HG03108 (cell line): ENCODE measurements at regions not wholly inside any gene's neighbourhood (a gene's known extent, or its start where the extent isn't known, plus 50 kb on each side); places are given as distances from the start of the nearest gene placed in this dataset.

ENCODE experiments used
- ATAC-seq: cut with Tn5 transposase; IDR thresholded peaks from one replicate; pipeline ENCODE4 v1.9.1; 2021; ENCODE audit warnings: moderate library complexity; ENCODE audit not compliant: unreplicated experiment

GRCh38 chr3:70580021-70580420 lies 267.6 kb upstream of the MDFIC2 start:
- no peak for ATAC-seq

GRCh38 chr3:70571696-70572095 lies 259.3 kb upstream of the MDFIC2 start:
- ATAC-seq = no peak

- ATAC-seq = no peak
These were observed 258.1 kb upstream of the MDFIC2 start for GRCh38 chr3:70570584-70570983.

GRCh38 chr3:70568626-70569025 lies 256.2 kb upstream of the MDFIC2 start:
- ATAC-seq = no peak

GRCh38 chr3:70565861-70566260 lies 253.4 kb upstream of the MDFIC2 start:
- no peak for ATAC-seq

GRCh38 chr3:70564552-70564951 lies 252.1 kb upstream of the MDFIC2 start:
- no peak for ATAC-seq

- ATAC-seq = no peak
These were observed 249.4 kb upstream of the MDFIC2 start for GRCh38 chr3:70561796-70562195.

- no peak for ATAC-seq
These were observed 246.5 kb upstream of the MDFIC2 start for GRCh38 chr3:70558956-70559355.

GRCh38 chr3:70557976-70558375 lies 245.5 kb upstream of the MDFIC2 start:
- ATAC-seq = no peak

GRCh38 chr3:70556056-70556455 lies 243.6 kb upstream of the MDFIC2 start:
- ATAC-seq = no peak

GRCh38 chr3:70554170-70554569 lies 241.7 kb upstream of the MDFIC2 start:
- ATAC-seq = no peak

- ATAC-seq = peak; percentile 79
These were observed 238.4 kb upstream of the MDFIC2 start for GRCh38 chr3:70550723-70551319.

- no peak for ATAC-seq
These were observed 234.2 kb upstream of the MDFIC2 start for GRCh38 chr3:70546679-70547078.

- no peak for ATAC-seq
These were observed 231.1 kb upstream of the MDFIC2 start for GRCh38 chr3:70543493-70543892.

- ATAC-seq = no peak
These were observed 227.5 kb upstream of the MDFIC2 start for GRCh38 chr3:70539908-70540307.

GRCh38 chr3:70532806-70533205 lies 220.4 kb upstream of the MDFIC2 start:
- ATAC-seq = no peak

- ATAC-seq = no peak
These were observed 219.5 kb upstream of the MDFIC2 start for GRCh38 chr3:70531838-70532489.

- ATAC-seq = no peak
These were observed 218.7 kb upstream of the MDFIC2 start for GRCh38 chr3:70531063-70531657.

- ATAC-seq = no peak
These were observed 218.2 kb upstream of the MDFIC2 start for GRCh38 chr3:70530626-70531025.

GRCh38 chr3:70527026-70527425 lies 214.6 kb upstream of the MDFIC2 start:
- ATAC-seq = no peak

GRCh38 chr3:70519913-70520659 lies 207.6 kb upstream of the MDFIC2 start:
- ATAC-seq = no peak

- no peak for ATAC-seq
These were observed 206.6 kb upstream of the MDFIC2 start for GRCh38 chr3:70519026-70519425.
